ENCODE measurements at regions not wholly inside any gene's neighbourhood (a gene's known extent, or its start where the extent isn't known, plus 50 kb on each side); places are given as distances from the start of the nearest gene placed in this dataset.

DNA sequence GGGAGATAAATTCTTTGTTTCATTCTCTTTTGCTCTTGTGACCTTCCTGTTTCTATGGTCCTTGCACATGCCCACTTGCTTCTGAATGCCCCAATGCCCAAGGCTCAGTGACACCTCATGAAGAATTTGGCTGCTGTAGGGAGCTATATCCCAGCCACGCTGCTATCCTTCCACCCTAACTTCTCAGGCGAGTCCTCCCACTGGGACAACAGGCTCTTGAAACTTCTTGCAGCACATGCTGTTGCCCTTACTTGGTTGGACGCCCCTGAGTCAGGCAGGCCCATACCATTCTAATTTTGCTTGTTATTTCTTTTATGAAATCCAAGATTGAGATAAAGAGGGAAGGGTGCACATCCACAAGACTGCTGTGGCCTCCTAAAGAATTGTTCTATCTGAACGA lies 57.6 kb upstream of the BLID start:
- DNase-seq (ENCODE audit: low spot score) = no peak

DNA sequence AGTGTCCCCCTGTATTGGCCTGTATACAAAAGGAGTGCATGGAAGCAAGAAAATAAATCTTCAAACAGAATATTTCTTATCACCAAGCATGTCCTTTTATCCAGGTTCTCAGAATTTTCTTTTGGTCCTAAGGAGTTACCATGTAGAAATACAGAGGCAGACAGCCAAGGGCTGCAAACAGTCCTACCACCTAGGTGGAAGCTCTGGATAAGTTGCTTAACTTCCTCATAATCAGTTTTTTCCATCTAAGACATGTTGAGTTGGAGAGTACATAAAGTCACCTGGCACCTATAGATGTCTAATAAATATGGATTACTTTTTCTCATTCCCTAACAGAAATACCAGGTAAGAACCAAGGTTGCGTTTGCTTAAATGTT lies 57.0 kb upstream of the BLID start:
- no peak for DNase-seq (ENCODE audit: low spot score)

DNA sequence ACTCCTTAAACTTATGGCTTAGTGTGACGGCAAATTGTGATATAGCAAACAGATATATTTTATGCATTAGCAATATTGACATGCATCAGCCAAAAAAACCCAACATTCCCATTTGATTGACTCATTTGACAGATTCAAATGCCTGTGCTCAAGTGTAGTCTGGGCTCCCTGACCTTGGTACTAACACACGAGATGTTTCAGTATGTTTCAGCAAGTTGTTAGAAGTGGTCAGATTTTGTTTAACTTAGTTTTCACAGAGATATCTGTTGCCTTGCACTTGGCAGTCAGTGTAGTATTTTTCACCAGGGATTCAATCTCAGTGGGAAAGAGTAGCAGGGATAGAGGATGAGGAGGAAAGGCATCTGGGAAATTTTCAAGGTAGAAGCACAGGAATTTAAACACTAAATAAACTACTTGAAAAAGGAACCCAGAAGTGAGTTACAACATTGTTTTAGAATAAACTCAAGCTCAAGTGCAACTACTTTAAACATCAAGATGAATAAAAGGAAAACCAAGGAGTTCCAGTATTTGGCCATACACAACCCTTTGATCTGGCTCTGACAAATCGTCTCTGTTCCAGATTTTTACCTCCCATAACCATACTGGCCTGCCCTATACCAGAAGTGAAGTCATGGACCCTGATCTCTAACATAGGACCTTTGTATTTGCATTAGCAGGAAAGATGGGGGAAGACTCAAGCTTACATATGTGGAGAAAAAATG lies 56.5 kb upstream of the BLID start:
- no peak for DNase-seq (ENCODE audit: low spot score)

DNA sequence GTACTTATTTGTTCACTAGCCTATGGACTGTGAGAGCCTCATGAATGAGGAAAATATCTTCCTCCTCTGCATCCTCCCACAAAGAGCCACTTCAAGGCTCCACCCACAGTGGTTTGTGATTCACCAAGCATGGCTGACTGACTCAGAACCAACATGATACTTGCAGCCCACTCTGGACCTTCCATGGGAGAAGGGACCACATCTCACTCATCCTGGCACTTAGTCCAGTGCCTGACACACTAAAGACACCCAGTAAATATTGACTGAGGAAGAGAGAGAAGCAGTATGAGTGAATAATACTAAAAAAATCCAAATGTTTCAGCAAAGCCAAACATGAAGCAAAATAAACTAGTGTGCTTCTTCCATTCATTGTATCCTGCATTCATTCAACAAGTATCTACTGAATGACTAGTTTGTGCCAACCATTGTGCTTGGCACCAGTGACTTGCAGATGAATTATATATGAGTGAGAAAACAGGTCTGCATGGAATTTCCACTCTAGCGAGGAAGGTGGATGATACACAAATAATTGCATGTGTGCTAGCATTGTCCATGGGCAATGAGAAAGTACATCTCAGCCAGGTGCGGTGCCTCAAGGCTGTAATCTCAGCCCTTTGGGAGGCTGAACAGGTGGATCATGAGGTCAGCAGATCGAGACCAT lies 54.9 kb upstream of the BLID start:
- DNase-seq (ENCODE audit: low spot score) = no peak

DNA sequence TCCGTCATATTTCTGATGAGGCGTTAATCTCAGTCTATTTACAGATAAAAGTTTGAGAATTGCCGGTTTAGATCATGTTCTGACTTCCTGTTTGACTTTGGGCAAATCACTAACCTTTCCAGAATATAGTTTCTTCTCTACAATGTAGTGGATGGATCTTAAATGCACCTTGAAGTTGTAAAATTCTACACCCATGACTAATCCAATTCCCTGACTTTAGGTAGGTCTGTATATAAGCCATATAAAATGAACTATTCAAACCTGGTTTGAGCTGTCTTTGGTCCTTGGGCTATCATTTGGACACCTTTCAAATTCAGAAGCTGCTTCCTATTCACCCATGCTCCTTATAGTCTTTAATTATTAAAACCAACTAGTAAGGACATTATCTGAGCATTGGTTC lies 52.2 kb upstream of the BLID start:
- no peak for DNase-seq (ENCODE audit: low spot score)

DNA sequence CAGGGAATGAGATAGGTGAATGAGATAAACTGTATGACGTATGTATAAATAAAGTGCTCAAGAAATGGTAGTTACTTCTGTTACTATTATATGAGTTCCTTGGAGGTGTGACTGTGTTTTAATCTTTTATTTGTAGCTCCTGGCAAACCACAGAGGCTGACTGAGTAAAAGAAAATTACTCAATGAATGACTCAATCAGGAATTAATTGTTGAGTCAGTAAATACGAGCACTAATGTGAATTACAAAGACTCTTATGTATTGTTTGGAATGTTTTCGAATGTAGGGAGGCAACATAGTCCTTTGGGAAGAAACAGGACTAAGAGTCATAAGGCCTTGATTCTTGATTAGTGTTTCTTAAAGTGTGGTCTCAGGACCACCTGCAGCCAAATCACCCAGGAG lies 51.1 kb upstream of the BLID start:
- DNase-seq (ENCODE audit: low spot score) = no peak

DNA sequence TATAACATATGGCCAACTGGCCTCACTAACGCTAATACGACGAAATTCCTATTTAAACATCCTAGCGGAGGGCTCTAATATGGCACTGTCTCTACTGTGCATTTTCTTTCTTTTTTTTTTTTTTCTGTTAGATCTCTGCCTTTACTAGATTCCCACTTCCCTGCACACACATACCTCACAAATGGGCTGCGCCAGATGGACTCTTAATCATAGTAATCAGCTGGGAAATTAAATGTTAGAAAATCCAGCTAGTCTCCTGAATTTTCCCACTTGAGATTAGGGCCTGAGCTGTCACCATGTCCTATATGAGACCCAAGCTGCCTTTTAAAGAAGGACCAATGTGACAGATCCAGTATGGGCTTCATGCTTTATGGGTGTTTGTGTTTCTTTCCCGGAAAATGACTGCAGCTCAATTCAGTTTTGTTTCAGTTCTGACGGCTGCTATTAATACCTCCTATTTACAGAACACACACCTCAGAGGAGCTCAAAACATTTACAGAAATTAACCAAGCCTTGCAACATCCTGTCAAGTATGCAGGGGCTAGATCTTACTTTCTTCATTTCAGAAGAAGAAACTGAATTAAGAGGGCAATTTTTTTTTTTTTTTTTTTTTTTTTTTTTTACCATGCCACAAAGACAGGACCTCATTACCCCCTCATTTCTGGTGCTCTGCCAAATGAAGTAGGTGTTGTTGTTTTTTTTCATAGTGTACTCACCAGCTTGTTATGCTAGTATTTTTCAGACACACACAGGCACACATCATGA lies 49.8 kb upstream of the BLID start:
- DNase-seq (ENCODE audit: low spot score) = no peak
